Neuronal stem cell (in vitro differentiated cells): ENCODE measurements at regions not wholly inside any gene's neighbourhood (a gene's known extent, or its start where the extent isn't known, plus 50 kb on each side); places are given as distances from the start of the nearest gene placed in this dataset.

Experiments
- DNase-seq: peaks from one replicate; pipeline ENCODE4 v3.0.0-alpha.2; 2013; ENCODE audit warnings: low spot score
- H2AFZ ChIP-seq: one replicate; pipeline ENCODE4 v1.6.1; 2013; ENCODE audit warnings: mild to moderate bottlenecking, low read length, inconsistent platforms
- H2AK5ac ChIP-seq: 2 replicates; pipeline ENCODE4 v1.6.1; 2013; ENCODE audit warnings: low read depth, mild to moderate bottlenecking, inconsistent platforms, low read length, moderate library complexity, mixed read lengths
- H2BK120ac ChIP-seq: 2 replicates; pipeline ENCODE4 v1.6.1; 2013; ENCODE audit warnings: low read depth, mild to moderate bottlenecking, inconsistent platforms, low read length, moderate library complexity, mixed read lengths
- H2BK12ac ChIP-seq: one replicate; pipeline ENCODE4 v1.6.1; 2013; ENCODE audit warnings: low read length, inconsistent platforms
- H2BK15ac ChIP-seq: 2 replicates; pipeline ENCODE4 v1.6.1; 2013; ENCODE audit warnings: mild to moderate bottlenecking, low read length, inconsistent platforms, mixed read lengths
- H2BK5ac ChIP-seq: one replicate; pipeline ENCODE4 v1.6.1; 2013; ENCODE audit warnings: inconsistent platforms, mild to moderate bottlenecking, low read length, moderate library complexity
- H3K14ac ChIP-seq: one replicate; pipeline ENCODE4 v1.6.1; 2013; ENCODE audit warnings: low read length, inconsistent platforms
- H3K18ac ChIP-seq: 2 replicates; pipeline ENCODE4 v1.6.1; 2013; ENCODE audit warnings: low read length, inconsistent platforms
- H3K23ac ChIP-seq: 2 replicates; pipeline ENCODE4 v1.6.1; 2013; ENCODE audit warnings: low read depth, mild to moderate bottlenecking, mixed read lengths, low read length, inconsistent platforms; ENCODE audit not compliant: poor library complexity
- H3K27ac ChIP-seq: replicated peaks from 3 replicates; pipeline ENCODE4 v1.5.1; 2013; ENCODE audit warnings: low read length, inconsistent platforms
- H3K27me3 ChIP-seq, 3 experiments: 2 replicates each; pipeline ENCODE4 v1.6.1; 2013; ENCODE audit warnings: low read length in 3 of 3, mild to moderate bottlenecking in 2 of 3, inconsistent platforms in 1 of 3, low read depth in 1 of 3, mixed read lengths in 1 of 3, moderate library complexity in 1 of 3; ENCODE audit not compliant: control insufficient read depth in 3 of 3, insufficient read depth in 3 of 3
- H3K36me3 ChIP-seq, 2 donors: replicated peaks in 1 of 2; 2 replicates each; pipeline ENCODE4 v1.6.1; 2013; ENCODE audit warnings: low read length in 2 of 2; ENCODE audit not compliant: control insufficient read depth in 2 of 2, insufficient read depth in 2 of 2
- H3K4ac ChIP-seq: 2 replicates; pipeline ENCODE4 v1.6.1; 2013; ENCODE audit warnings: inconsistent platforms, mild to moderate bottlenecking, low read length, moderate library complexity
- H3K4me1 ChIP-seq, 2 donors: 1 replicate in 1 of 2; 2 replicates in 1 of 2; pipeline ENCODE4 v1.6.1; 2013; ENCODE audit warnings: low read length in 2 of 2, low read depth in 1 of 2; ENCODE audit not compliant: control insufficient read depth in 2 of 2, insufficient read depth in 1 of 2
- H3K4me2 ChIP-seq: one replicate; pipeline ENCODE4 v1.6.1; 2013; ENCODE audit warnings: mild to moderate bottlenecking, low read length, inconsistent platforms; ENCODE audit not compliant: insufficient read depth, poor library complexity, severe bottlenecking
- H3K4me3 ChIP-seq, 2 donors: 2 replicates each; pipeline ENCODE4 v1.5.1; 2013; ENCODE audit warnings: low read length in 2 of 2, mild to moderate bottlenecking in 2 of 2, inconsistent platforms in 1 of 2, moderate library complexity in 1 of 2
- H3K79me1 ChIP-seq: one replicate; pipeline ENCODE4 v1.6.1; 2013; ENCODE audit warnings: low read depth, mild to moderate bottlenecking, inconsistent platforms, low read length, moderate library complexity
- H3K9ac ChIP-seq: one replicate; pipeline ENCODE4 v1.6.1; 2013; ENCODE audit warnings: mild to moderate bottlenecking, low read depth, low read length, inconsistent platforms; ENCODE audit not compliant: poor library complexity
- H3K9me3 ChIP-seq, 2 donors: replicated peaks in 1 of 2; 2 replicates each; pipeline versions ENCODE3 to v1.6.1; 2013; ENCODE audit warnings: low read length in 2 of 2, mild to moderate bottlenecking in 2 of 2, inconsistent platforms in 1 of 2, low read depth in 1 of 2, mixed read lengths in 1 of 2, moderate library complexity in 1 of 2; ENCODE audit not compliant: control insufficient read depth in 2 of 2, insufficient read depth in 1 of 2
- H4K8ac ChIP-seq: one replicate; pipeline ENCODE4 v1.6.1; 2013; ENCODE audit warnings: low read depth, mild to moderate bottlenecking, inconsistent platforms, low read length, moderate library complexity
- H4K91ac ChIP-seq: one replicate; pipeline ENCODE4 v1.6.1; 2013; ENCODE audit warnings: low read length, low read depth, mild to moderate bottlenecking, inconsistent platforms; ENCODE audit not compliant: poor library complexity
- WGBS, 2 donors: extraction: QIAGEN DNeasy Blood & Tissue Kit; methylation state at CpG; one replicate each; pipeline ENCODE4 v1.1.7; 2013; ENCODE audit warnings: missing lambda C conversion rate in 2 of 2, mixed read lengths in 1 of 2; ENCODE audit not compliant: insufficient read length in 2 of 2, insufficient replicate concordance in 1 of 2; ENCODE audit errors: extremely low coverage in 2 of 2; 5-methylcytosine and 5-hydroxymethylcytosine counted together

- Histone ChIP-seq H2AK5ac (no peak overlapping the region), H2AFZ (no peak overlapping the region), H3K14ac (no peak overlapping the region), H3K27me3 (no peaks in the 10 kb centered on the region), H2BK5ac (no peak overlapping the region), H3K9me3 (no peaks in the 10 kb centered on the region), H3K4me1 (no peaks in the 10 kb centered on the region), H3K4me2 (no peak overlapping the region), H2BK12ac (no peak overlapping the region), H3K79me1 (no peaks in the 10 kb centered on the region), H3K18ac (no peak overlapping the region), H3K23ac (no peak overlapping the region), H4K8ac (no peak overlapping the region), H3K9ac (no peak overlapping the region), H3K4ac (no peak overlapping the region), H3K36me3 (no peaks in the 10 kb centered on the region), H2BK15ac (no peak overlapping the region), H3K4me3 (no peak overlapping the region), H4K91ac (no peak overlapping the region), H2BK120ac (no peak overlapping the region), H3K27ac (no peak overlapping the region)
- WGBS, 2 donors: no CpG with 5 or more reads among the region's 1 CpG
- DNase-seq: no peak
Measured at GRCh38 chr9:30036558-30036957, 2347.9 kb upstream of the ACO1 start.

- Histone ChIP-seq H2AFZ (no peak overlapping the region), H3K9me3 (no peaks in the 10 kb centered on the region), H4K8ac (no peak overlapping the region), H2AK5ac (no peak overlapping the region), H3K14ac (no peak overlapping the region), H3K4ac (no peak overlapping the region), H3K23ac (no peak overlapping the region), H2BK15ac (no peak overlapping the region), H3K27ac (no peak overlapping the region), H3K79me1 (no peaks in the 10 kb centered on the region), H3K9ac (no peak overlapping the region), H3K4me3 (no peak overlapping the region), H3K36me3 (no peaks in the 10 kb centered on the region), H4K91ac (no peak overlapping the region), H3K18ac (no peak overlapping the region), H2BK120ac (no peak overlapping the region), H2BK5ac (no peak overlapping the region), H3K4me1 (no peaks in the 10 kb centered on the region), H2BK12ac (no peak overlapping the region), H3K27me3 (no peaks in the 10 kb centered on the region), H3K4me2 (no peak overlapping the region)
- no peak for DNase-seq
- WGBS, 2 donors: no CpG with 5 or more reads among the region's 1 CpG
Measured at GRCh38 chr9:30039712-30040111, 2344.7 kb upstream of the ACO1 start.

- Histone ChIP-seq H2BK15ac (no peak overlapping the region), H3K27ac (no peak overlapping the region), H3K14ac (peak overlapping the region; percentile 56), H3K36me3 (peaks cover 0 to 2% of the 10 kb centered on the region in 2 donors), H3K4me3 (no peak overlapping the region), H3K4me1 (no peaks in the 10 kb centered on the region), H2AFZ (no peak overlapping the region), H2BK5ac (no peak overlapping the region), H2BK12ac (no peak overlapping the region), H3K18ac (no peak overlapping the region), H3K9me3 (peaks cover 0 to 2% of the 10 kb centered on the region in 2 donors), H2BK120ac (no peak overlapping the region), H4K91ac (no peak overlapping the region), H3K9ac (peak overlapping the region; percentile 24), H3K4me2 (no peak overlapping the region), H3K23ac (no peak overlapping the region), H2AK5ac (no peak overlapping the region), H3K4ac (no peak overlapping the region), H4K8ac (peak overlapping the region; percentile 70), H3K27me3 (no peaks in the 10 kb centered on the region), H3K79me1 (no peaks in the 10 kb centered on the region)
- no peak for DNase-seq
- no CpG with 5 or more reads among the region's 8 CpGs for WGBS, 2 donors
Measured at GRCh38 chr9:30048396-30048795, 2336.0 kb upstream of the ACO1 start.

- no peak overlapping the region for H3K4ac ChIP-seq
- no peak overlapping the region for H3K4me3 ChIP-seq
- H2BK120ac ChIP-seq: no peak overlapping the region
- no peak overlapping the region for H2BK12ac ChIP-seq
- no peak for DNase-seq
- no peak overlapping the region for H3K27ac ChIP-seq
- H2BK5ac ChIP-seq: no peak overlapping the region
- no peak overlapping the region for H3K9ac ChIP-seq
- H2AK5ac ChIP-seq: no peak overlapping the region
- no peak overlapping the region for H3K23ac ChIP-seq
- H3K4me2 ChIP-seq: no peak overlapping the region
- H3K18ac ChIP-seq: no peak overlapping the region
- WGBS, 2 donors: no CpG with 5 or more reads among the region's 1 CpG
- no peak overlapping the region for H4K8ac ChIP-seq
- no peaks in the 10 kb centered on the region for H3K79me1 ChIP-seq
- no peaks in the 10 kb centered on the region for H3K36me3 ChIP-seq
- H4K91ac ChIP-seq: no peak overlapping the region
- no peaks in the 10 kb centered on the region for H3K4me1 ChIP-seq
- H2BK15ac ChIP-seq: no peak overlapping the region
- no peaks in the 10 kb centered on the region for H3K27me3 ChIP-seq
- no peaks in the 10 kb centered on the region for H3K9me3 ChIP-seq
- H3K14ac ChIP-seq: no peak overlapping the region
- H2AFZ ChIP-seq: no peak overlapping the region
Measured at GRCh38 chr9:30058463-30058862, 2326.0 kb upstream of the ACO1 start.
